GM19467 (cell line): ENCODE measurements at regions not wholly inside any gene's neighbourhood (a gene's known extent, or its start where the extent isn't known, plus 50 kb on each side); places are given as distances from the start of the nearest gene placed in this dataset.
"Not testable (repeated sequence)": the region's sequence is repeated elsewhere in the genome, so short reads cannot be mapped to it uniquely, and the experiment has no call there.

ENCODE experiments used
- ATAC-seq: cut with Tn5 transposase; IDR thresholded peaks from one replicate; pipeline ENCODE4 v1.9.1; 2021; ENCODE audit warnings: mild to moderate bottlenecking, moderate library complexity; ENCODE audit not compliant: unreplicated experiment

DNA sequence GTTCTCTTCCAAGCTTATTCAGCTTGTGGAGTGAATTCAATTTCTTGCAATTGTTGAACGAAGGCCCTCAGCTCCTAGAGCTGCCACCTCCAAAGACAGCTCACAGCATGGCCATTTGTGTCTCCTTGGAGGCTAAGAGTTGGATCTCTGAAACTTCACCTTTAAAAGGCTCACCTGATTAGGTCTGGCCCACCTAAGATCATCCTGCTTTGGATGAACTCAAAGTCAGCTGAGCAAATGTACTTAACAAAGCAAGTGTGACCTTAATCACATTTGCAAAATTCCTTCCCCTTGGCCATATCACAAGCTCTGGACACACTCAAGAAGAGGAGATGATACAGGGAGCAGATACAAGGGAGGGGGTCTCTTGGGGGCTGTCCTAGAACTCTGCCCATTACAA, 67.8 kb upstream of the EEF2KMT start:
- ATAC-seq = not testable (repeated sequence)

DNA sequence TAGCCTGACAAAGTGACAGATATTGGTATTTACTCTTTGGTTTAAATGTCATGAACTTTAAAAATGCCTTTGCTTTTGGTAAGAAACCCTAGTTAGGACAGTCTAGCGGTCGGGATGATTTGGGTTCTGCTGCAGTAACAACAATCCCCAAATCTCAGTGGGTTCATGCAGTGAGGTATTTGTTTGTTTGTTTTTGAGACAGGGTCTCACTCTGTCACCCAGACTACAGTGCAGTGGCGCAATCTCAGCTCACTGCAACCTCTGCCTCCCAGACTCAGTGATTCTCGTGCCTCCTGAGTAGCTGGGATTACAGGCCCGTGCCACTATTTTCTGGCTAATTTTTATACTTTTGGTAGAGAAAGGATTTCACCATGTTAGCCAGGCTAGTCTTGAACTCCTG, 65.2 kb upstream of the EEF2KMT start:
- not testable (repeated sequence) for ATAC-seq

- not testable (repeated sequence) for ATAC-seq
Measured at GRCh38 chr16:5161888-5162287, 64.3 kb upstream of the EEF2KMT start.

DNA sequence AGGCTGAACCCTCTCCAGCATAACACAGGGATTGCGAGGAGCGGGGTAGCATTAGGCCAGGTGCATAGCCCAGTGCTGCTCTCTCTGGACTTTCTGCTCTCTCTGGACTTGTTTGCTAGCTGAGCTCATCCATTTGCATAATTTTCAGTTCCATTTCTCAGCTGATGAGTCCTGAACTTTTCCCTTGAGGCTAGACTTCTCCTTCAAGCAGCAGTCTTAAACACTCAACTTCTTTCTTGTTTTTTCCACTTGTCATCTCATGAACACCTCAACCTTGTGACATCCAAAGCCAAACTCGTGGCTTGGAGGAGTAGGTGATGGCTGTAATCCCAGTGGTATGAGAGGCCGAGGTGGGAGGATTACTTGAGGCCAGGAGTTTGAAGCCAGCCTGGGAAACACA, 62.4 kb upstream of the EEF2KMT start:
- not testable (repeated sequence) for ATAC-seq

GRCh38 chr16:5159537-5159936, 61.9 kb upstream of the EEF2KMT start:
- ATAC-seq = not testable (repeated sequence)

DNA sequence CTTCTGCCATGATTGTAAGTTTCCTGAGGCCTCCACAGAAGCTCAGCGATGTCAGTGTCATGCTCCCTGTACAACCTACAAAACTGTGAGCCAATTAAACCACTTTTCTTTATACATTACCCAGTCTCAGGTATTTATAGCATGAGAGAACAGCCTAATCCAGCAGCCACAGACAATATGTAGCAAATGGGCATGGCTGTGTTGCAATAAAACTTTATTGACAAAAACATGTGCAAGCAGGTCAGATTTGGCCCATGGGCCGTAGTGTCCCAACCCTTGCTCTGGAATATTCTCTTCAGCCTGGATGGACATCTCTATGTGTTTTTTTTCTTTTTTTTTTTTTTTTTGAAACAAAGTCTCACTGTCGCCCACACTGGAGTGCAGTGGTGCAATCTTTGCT, 60.9 kb upstream of the EEF2KMT start:
- ATAC-seq = no peak

- ATAC-seq = not testable (repeated sequence)
Measured at GRCh38 chr16:5156486-5156885, 58.9 kb upstream of the EEF2KMT start.

DNA sequence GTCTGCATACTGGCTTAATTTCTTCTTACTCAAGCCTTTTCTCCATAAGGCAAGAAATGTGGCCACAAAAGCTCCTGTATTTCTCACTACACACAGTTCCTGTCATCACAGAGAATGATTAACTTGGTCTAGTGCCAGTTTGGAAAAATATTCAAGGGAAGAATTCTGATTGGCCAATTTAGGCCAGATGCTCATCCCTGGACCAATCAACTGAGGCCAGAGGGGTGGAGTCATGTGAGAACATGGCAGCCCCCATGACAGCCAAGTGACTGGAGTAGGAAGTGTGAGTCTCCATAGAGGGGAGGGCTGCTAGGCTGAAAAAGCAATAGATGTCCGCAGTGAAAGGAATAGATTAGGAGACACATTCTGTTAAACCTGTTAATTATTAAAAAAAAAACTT, 56.4 kb upstream of the EEF2KMT start:
- not testable (repeated sequence) for ATAC-seq

DNA sequence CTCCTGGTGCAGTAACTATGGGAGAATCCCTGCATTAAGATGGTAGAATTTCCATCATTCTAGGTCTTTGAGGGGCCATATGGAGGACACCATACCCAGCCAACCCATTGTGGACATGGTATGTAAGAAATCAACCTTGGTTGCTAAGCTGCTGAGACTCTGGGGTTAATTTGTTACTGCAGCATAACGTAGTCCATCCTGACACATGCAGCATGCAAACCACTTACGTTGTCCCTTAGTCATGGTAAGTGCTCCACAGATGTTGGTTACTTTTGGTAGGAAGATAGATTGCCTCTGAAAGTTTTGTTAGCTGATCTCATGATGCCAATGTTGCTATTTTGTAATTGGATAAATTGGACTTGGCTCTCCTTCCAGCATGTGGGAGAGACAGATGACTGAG, 53.8 kb upstream of the EEF2KMT start:
- not testable (repeated sequence) for ATAC-seq
